Naive thymus-derived CD4-positive, alpha-beta T cell (primary cell): ENCODE measurements at regions not wholly inside any gene's neighbourhood (a gene's known extent, or its start where the extent isn't known, plus 50 kb on each side); places are given as distances from the start of the nearest gene placed in this dataset.
A peak's percentile ranks its signal among the peaks of the same experiment; 100 is the strongest.

Source experiments
- ATAC-seq: fragments of 150-1000 bp; cut with Tn5 transposase; 2 replicates; pipeline ENCODE4 v1.10.0; 2021; ENCODE audit warnings: mild to moderate bottlenecking, moderate library complexity
- CTCF ChIA-PET: fragments of 350-600 bp; sonication (Branson Sonifier 250); formaldehyde crosslinking; loops from one replicate; lab custom pipeline; 2021; ENCODE audit warnings: antibody characterized with exemption; lab: Charles Lee
- POLR2A ChIA-PET: fragments of 350-600 bp; sonication (Branson Sonifier 250); formaldehyde crosslinking; loops from one replicate; lab custom pipeline; 2021; ENCODE audit warnings: antibody characterized with exemption, inconsistent platforms; lab: Charles Lee
- DNase-seq, 9 donors: peaks; one replicate each; pipeline versions ENCODE4 v3.0.0 to v3.0.0-alpha.2; 2020 to 2022; ENCODE audit warnings: mixed read lengths in 1 of 9
- H3K27ac ChIP-seq: one replicate; pipeline ENCODE4 v1.7.0; 2013; ENCODE audit warnings: mild to moderate bottlenecking, low read depth, low read length, moderate library complexity
- H3K27me3 ChIP-seq, 2 donors: one replicate each; pipeline ENCODE4 v1.7.0; 2013; ENCODE audit warnings: low read length in 2 of 2, mild to moderate bottlenecking in 2 of 2, moderate library complexity in 2 of 2; ENCODE audit not compliant: control insufficient read depth in 2 of 2, insufficient read depth in 2 of 2
- H3K36me3 ChIP-seq, 3 experiments: 1 replicate in 2 of 3; 2 replicates in 1 of 3; pipeline ENCODE4 v1.7.0; 2013; ENCODE audit warnings: low read length in 3 of 3, mild to moderate bottlenecking in 3 of 3, moderate library complexity in 1 of 3; ENCODE audit not compliant: insufficient read depth in 3 of 3, control insufficient read depth in 2 of 3
- H3K4me1 ChIP-seq, 2 donors: one replicate each; pipeline ENCODE4 v1.7.0; 2013; ENCODE audit warnings: low read length in 2 of 2, mild to moderate bottlenecking in 2 of 2, moderate library complexity in 1 of 2; ENCODE audit not compliant: control insufficient read depth in 2 of 2, insufficient read depth in 2 of 2
- H3K4me3 ChIP-seq: 2 replicates; pipeline ENCODE4 v1.7.0; 2013; ENCODE audit warnings: mild to moderate bottlenecking, low read length
- H3K9me3 ChIP-seq, 3 experiments: 1 replicate in 2 of 3; 2 replicates in 1 of 3; pipeline ENCODE4 v1.7.0; 2013; ENCODE audit warnings: low read length in 3 of 3; ENCODE audit not compliant: control insufficient read depth in 2 of 3
- H3K27ac Mint-ChIP-seq, 9 donors: one replicate each; pipeline ENCODE4 v1.8.0; 2020 to 2022; ENCODE audit warnings: mixed read lengths in 9 of 9, mild to moderate bottlenecking in 8 of 9, moderate library complexity in 5 of 9, inconsistent platforms in 2 of 9
- H3K27me3 Mint-ChIP-seq, 5 donors: one replicate each; pipeline ENCODE4 v1.8.0; 2021 to 2022; ENCODE audit warnings: mixed read lengths in 5 of 5, mild to moderate bottlenecking in 1 of 5
- H3K36me3 Mint-ChIP-seq, 5 donors: one replicate each; pipeline ENCODE4 v1.8.0; 2020 to 2022; ENCODE audit warnings: mixed read lengths in 5 of 5, mild to moderate bottlenecking in 3 of 5, inconsistent platforms in 1 of 5
- H3K4me1 Mint-ChIP-seq, 7 donors: one replicate each; pipeline ENCODE4 v1.8.0; 2020 to 2022; ENCODE audit warnings: mixed read lengths in 7 of 7, mild to moderate bottlenecking in 3 of 7, inconsistent platforms in 1 of 7
- H3K4me3 Mint-ChIP-seq, 10 donors: one replicate each; pipeline ENCODE4 v1.8.0; 2020 to 2022; ENCODE audit warnings: mild to moderate bottlenecking in 10 of 10, mixed read lengths in 10 of 10, moderate library complexity in 6 of 10, inconsistent platforms in 2 of 10
- H3K9me3 Mint-ChIP-seq, 11 donors: one replicate each; pipeline ENCODE4 v1.8.0; 2020 to 2022; ENCODE audit warnings: mixed read lengths in 11 of 11, mild to moderate bottlenecking in 4 of 11, inconsistent platforms in 1 of 11, moderate library complexity in 1 of 11
- intact Hi-C, 2 donors: fragments of 100-400 bp; cut with micrococcal nuclease; formaldehyde crosslinking; loops; one replicate each; pipeline ENCODE4 v1.15.1; 2023

GRCh38 chr4:126385954-126386353 lies 1071.2 kb downstream of the FAT4 start:
- Mint-ChIP-seq H3K9me3 (peaks cover 0 to 8% (median under 1%) of the 10 kb centered on the region in 11 donors), H3K4me1 (no peaks in the 10 kb centered on the region), H3K27me3 (no peaks in the 10 kb centered on the region), H3K27ac (no peak overlapping the region), H3K4me3 (no peak overlapping the region), H3K36me3 (no peaks in the 10 kb centered on the region)
- no peaks in the 10 kb centered on the region for H3K27me3 ChIP-seq
- ChIA-PET POLR2A (no interaction called here), CTCF (no interaction called here)
- H3K4me1 ChIP-seq = no peaks in the 10 kb centered on the region
- DNase-seq (no peak), ATAC-seq (no peak)
- H3K27ac ChIP-seq = no peak overlapping the region
- intact Hi-C loops = no loop called here
- H3K36me3 ChIP-seq = no peaks in the 10 kb centered on the region
- no peak overlapping the region for H3K4me3 ChIP-seq
- H3K9me3 ChIP-seq = peaks cover 0 to 6% (median 0%) of the 10 kb centered on the region in 3 experiments

- DNase-seq (no peak), ATAC-seq (no peak)
- Mint-ChIP-seq H3K9me3 (peaks cover 0 to 6% (median 0%) of the 10 kb centered on the region in 11 donors), H3K4me1 (no peaks in the 10 kb centered on the region), H3K27me3 (no peaks in the 10 kb centered on the region), H3K27ac (no peak overlapping the region), H3K36me3 (no peaks in the 10 kb centered on the region), H3K4me3 (no peak overlapping the region)
- ChIA-PET POLR2A (no interaction called here), CTCF (no interaction called here)
- no peaks in the 10 kb centered on the region for H3K36me3 ChIP-seq
- no peaks in the 10 kb centered on the region for H3K4me1 ChIP-seq
- no peak overlapping the region for H3K4me3 ChIP-seq
- no peak overlapping the region for H3K27ac ChIP-seq
- no peaks in the 10 kb centered on the region for H3K27me3 ChIP-seq
- intact Hi-C loops = no loop called here
- H3K9me3 ChIP-seq = peaks cover 0 to 6% (median 0%) of the 10 kb centered on the region in 3 experiments
Measured at GRCh38 chr4:126386512-126386911, 1071.8 kb downstream of the FAT4 start.

- no peak overlapping the region for H3K27ac Mint-ChIP-seq
- no peak overlapping the region for H3K4me3 Mint-ChIP-seq
- ATAC-seq = no peak
- intact Hi-C loops = no loop called here
- H3K27ac ChIP-seq = no peak overlapping the region
- no peaks in the 10 kb centered on the region for H3K27me3 ChIP-seq
- H3K9me3 Mint-ChIP-seq = peaks cover 0 to 25% (median 3%) of the 10 kb centered on the region in 11 donors
- ChIA-PET CTCF (no interaction called here), POLR2A (no interaction called here)
- H3K36me3 ChIP-seq = no peaks in the 10 kb centered on the region
- H3K27me3 Mint-ChIP-seq = no peaks in the 10 kb centered on the region
- no peaks in the 10 kb centered on the region for H3K4me1 ChIP-seq
- H3K36me3 Mint-ChIP-seq = no peaks in the 10 kb centered on the region
- no peaks in the 10 kb centered on the region for H3K9me3 ChIP-seq
- no peak for DNase-seq
- no peak overlapping the region for H3K4me3 ChIP-seq
- H3K4me1 Mint-ChIP-seq = no peaks in the 10 kb centered on the region
Measured at GRCh38 chr4:126395664-126396063, 1080.9 kb downstream of the FAT4 start.

- intact Hi-C loops = no loop called here
- H3K27me3 ChIP-seq = no peaks in the 10 kb centered on the region
- ATAC-seq = no peak
- no peak for DNase-seq
- Mint-ChIP-seq H3K4me1 (no peaks in the 10 kb centered on the region), H3K9me3 (peaks cover 0 to 25% (median 3%) of the 10 kb centered on the region in 11 donors), H3K27ac (no peak overlapping the region), H3K4me3 (no peak overlapping the region), H3K27me3 (no peaks in the 10 kb centered on the region), H3K36me3 (no peaks in the 10 kb centered on the region)
- no peak overlapping the region for H3K27ac ChIP-seq
- H3K4me1 ChIP-seq = no peaks in the 10 kb centered on the region
- H3K4me3 ChIP-seq = no peak overlapping the region
- no peaks in the 10 kb centered on the region for H3K36me3 ChIP-seq
- H3K9me3 ChIP-seq = no peaks in the 10 kb centered on the region
- ChIA-PET POLR2A (no interaction called here), CTCF (no interaction called here)
Measured at GRCh38 chr4:126396121-126396520, 1081.4 kb downstream of the FAT4 start.

GRCh38 chr4:126396703-126397102 lies 1081.9 kb downstream of the FAT4 start:
- Mint-ChIP-seq H3K27me3 (no peaks in the 10 kb centered on the region), H3K4me3 (no peak overlapping the region), H3K4me1 (no peaks in the 10 kb centered on the region), H3K36me3 (no peaks in the 10 kb centered on the region), H3K9me3 (peaks cover 0 to 25% (median 3%) of the 10 kb centered on the region in 11 donors), H3K27ac (no peak overlapping the region)
- ChIA-PET POLR2A (no interaction called here), CTCF (no interaction called here)
- H3K9me3 ChIP-seq = no peaks in the 10 kb centered on the region
- H3K36me3 ChIP-seq = no peaks in the 10 kb centered on the region
- H3K27me3 ChIP-seq = no peaks in the 10 kb centered on the region
- no peak for ATAC-seq
- no peak overlapping the region for H3K27ac ChIP-seq
- H3K4me3 ChIP-seq = no peak overlapping the region
- DNase-seq = no peak
- intact Hi-C loops = no loop called here
- no peaks in the 10 kb centered on the region for H3K4me1 ChIP-seq

- Mint-ChIP-seq H3K4me3 (no peak overlapping the region), H3K36me3 (no peaks in the 10 kb centered on the region), H3K4me1 (no peaks in the 10 kb centered on the region), H3K9me3 (peaks cover 0 to 20% (median 5%) of the 10 kb centered on the region in 11 donors), H3K27me3 (no peaks in the 10 kb centered on the region), H3K27ac (no peak overlapping the region)
- intact Hi-C loops = no loop called here
- DNase-seq (no peak), ATAC-seq (no peak)
- H3K4me1 ChIP-seq = no peaks in the 10 kb centered on the region
- no peaks in the 10 kb centered on the region for H3K27me3 ChIP-seq
- H3K27ac ChIP-seq = no peak overlapping the region
- H3K4me3 ChIP-seq = no peak overlapping the region
- H3K9me3 ChIP-seq = peaks cover 0 to 7% (median 0%) of the 10 kb centered on the region in 3 experiments
- no peaks in the 10 kb centered on the region for H3K36me3 ChIP-seq
- ChIA-PET POLR2A (no interaction called here), CTCF (no interaction called here)
Measured at GRCh38 chr4:126404549-126404948, 1089.8 kb downstream of the FAT4 start.

- ChIA-PET POLR2A (no interaction called here), CTCF (no interaction called here)
- H3K27ac Mint-ChIP-seq = no peak overlapping the region
- no peaks in the 10 kb centered on the region for H3K27me3 Mint-ChIP-seq
- no peak overlapping the region for H3K27ac ChIP-seq
- H3K27me3 ChIP-seq = no peaks in the 10 kb centered on the region
- H3K9me3 Mint-ChIP-seq = peaks cover 0 to 20% (median 6%) of the 10 kb centered on the region in 11 donors
- H3K4me3 Mint-ChIP-seq = no peak overlapping the region
- H3K4me3 ChIP-seq = no peak overlapping the region
- H3K36me3 Mint-ChIP-seq = no peaks in the 10 kb centered on the region
- H3K9me3 ChIP-seq = peaks cover 0 to 7% (median 0%) of the 10 kb centered on the region in 3 experiments
- intact Hi-C loops = no loop called here
- no peaks in the 10 kb centered on the region for H3K36me3 ChIP-seq
- H3K4me1 ChIP-seq = no peaks in the 10 kb centered on the region
- DNase-seq = no peak
- peak; percentile 6 for ATAC-seq
- H3K4me1 Mint-ChIP-seq = no peaks in the 10 kb centered on the region
Measured at GRCh38 chr4:126405369-126405982, 1090.7 kb downstream of the FAT4 start.
